ENCODE measurements at regions not wholly inside any gene's neighbourhood (a gene's known extent, or its start where the extent isn't known, plus 50 kb on each side); places are given as distances from the start of the nearest gene placed in this dataset.

GRCh38 chr18:54777118-54777791 lies 51.0 kb upstream of the RAB27B start:
- DNase-seq, result no peak
- H3K27me3 Mint-ChIP-seq, result peaks cover 0 to 4% of the 10 kb centered on the region in 2 donors
- CTCF ChIA-PET, result no interaction called here
- no peaks in the 10 kb centered on the region for H3K36me3 Mint-ChIP-seq
- Histone ChIP-seq H3K27ac (ENCODE audit: low read length) (no peak overlapping the region), H3K27me3 (replicated peaks in 1 of 2; ENCODE audit: control insufficient read depth in 2 of 2, extremely low read depth in 1 of 2, insufficient read depth in 2 of 2, low read length in 1 of 2) (no peaks in the 10 kb centered on the region), H3K4me1 (ENCODE audit: control insufficient read depth in 1 of 2, extremely low read depth in 1 of 2, insufficient read depth in 2 of 2, low read length in 2 of 2) (no peaks in the 10 kb centered on the region), H3K9me3 (no peaks in the 10 kb centered on the region), H3K36me3 (ENCODE audit: control insufficient read depth in 2 of 2, extremely low read depth in 1 of 2, insufficient read depth in 1 of 2, low read length in 1 of 2) (no peaks in the 10 kb centered on the region), H3K4me3 (ENCODE audit: control insufficient read depth in 1 of 2, extremely low read depth in 1 of 2, low read length in 1 of 2) (no peak overlapping the region)
- no peak overlapping the region for H3K4me3 Mint-ChIP-seq
- WGBS (ENCODE audit: insufficient coverage), result 92% methylated on average over 1 of the region's 1 CpG
- no peaks in the 10 kb centered on the region for H3K9me3 Mint-ChIP-seq
- no peak for ATAC-seq (replicated peaks in 1 of 4)
- H3K27ac Mint-ChIP-seq, result no peak overlapping the region
- POLR2A ChIA-PET, result no interaction called here
- H3K4me1 Mint-ChIP-seq, result no peaks in the 10 kb centered on the region

- Mint-ChIP-seq H3K4me3 (no peak overlapping the region), H3K9me3 (no peaks in the 10 kb centered on the region), H3K27ac (no peak overlapping the region), H3K4me1 (no peaks in the 10 kb centered on the region), H3K27me3 (peaks cover 0 to 4% of the 10 kb centered on the region in 2 donors), H3K36me3 (no peaks in the 10 kb centered on the region)
- Histone ChIP-seq H3K27ac (ENCODE audit: low read length) (no peak overlapping the region), H3K27me3 (replicated peaks in 1 of 2; ENCODE audit: control insufficient read depth in 2 of 2, extremely low read depth in 1 of 2, insufficient read depth in 2 of 2, low read length in 1 of 2) (no peaks in the 10 kb centered on the region), H3K4me3 (ENCODE audit: control insufficient read depth in 1 of 2, extremely low read depth in 1 of 2, low read length in 1 of 2) (no peak overlapping the region), H3K9me3 (no peaks in the 10 kb centered on the region), H3K36me3 (ENCODE audit: control insufficient read depth in 2 of 2, extremely low read depth in 1 of 2, insufficient read depth in 1 of 2, low read length in 1 of 2) (no peaks in the 10 kb centered on the region), H3K4me1 (ENCODE audit: control insufficient read depth in 1 of 2, extremely low read depth in 1 of 2, insufficient read depth in 2 of 2, low read length in 2 of 2) (no peaks in the 10 kb centered on the region)
- DNase-seq (no peak), ATAC-seq (replicated peaks in 1 of 4) (no peak)
- POLR2A ChIA-PET, result no interaction called here
- CTCF ChIA-PET, result no interaction called here
- WGBS (ENCODE audit: insufficient coverage), result 76% methylated on average over 3 of the region's 4 CpGs
These were observed 50.3 kb upstream of the RAB27B start for GRCh38 chr18:54777989-54778388.

Measured in T-cell (primary cell).